MM.1S (cell line): ENCODE measurements at regions not wholly inside any gene's neighbourhood (a gene's known extent, or its start where the extent isn't known, plus 50 kb on each side); places are given as distances from the start of the nearest gene placed in this dataset.

ENCODE experiments used
- DNase-seq: peaks from one replicate; pipeline ENCODE4 v3.0.0-alpha.2; 2015
- H2AFZ ChIP-seq: fragments of 300-600 bp; sonication (generic); 2 replicates; pipeline ENCODE4 v1.6.0; 2016; ENCODE audit warnings: antibody characterized with exemption, low read length
- H3F3A ChIP-seq: fragments of 300-600 bp; sonication (generic); 2 replicates; pipeline ENCODE4 v1.6.1; 2016; ENCODE audit warnings: mild to moderate bottlenecking, antibody characterized with exemption, low read length, moderate library complexity, mixed read lengths; ENCODE audit not compliant: insufficient read depth
- H3K27ac ChIP-seq: fragments of 300-600 bp; sonication (generic); 2 replicates; pipeline ENCODE4 v1.5.1; 2016; ENCODE audit warnings: mild to moderate bottlenecking, low read length
- H3K27me3 ChIP-seq: fragments of 300-600 bp; sonication (generic); replicated peaks from 2 replicates; pipeline ENCODE4 v1.6.0; 2016; ENCODE audit warnings: low read length; ENCODE audit not compliant: insufficient read depth
- H3K36me3 ChIP-seq: fragments of 300-600 bp; sonication (generic); replicated peaks from 2 replicates; pipeline ENCODE4 v1.6.1; 2016; ENCODE audit warnings: mild to moderate bottlenecking, low read length, mixed read lengths; ENCODE audit not compliant: insufficient read depth
- H3K4me1 ChIP-seq: fragments of 300-600 bp; sonication (generic); 2 replicates; pipeline ENCODE4 v1.6.1; 2016; ENCODE audit warnings: low read length, mixed read lengths
- H3K4me2 ChIP-seq: fragments of 300-600 bp; sonication (generic); 2 replicates; pipeline ENCODE4 v1.6.0; 2016; ENCODE audit warnings: low read depth, low read length
- H3K4me3 ChIP-seq: fragments of 300-600 bp; sonication (generic); 2 replicates; pipeline ENCODE4 v1.5.1; 2016; ENCODE audit warnings: low read length, mixed read lengths
- H3K79me2 ChIP-seq: fragments of 300-600 bp; sonication (generic); 2 replicates; pipeline ENCODE4 v1.6.1; 2016; ENCODE audit warnings: mixed run types, low read length, mixed read lengths
- H3K9ac ChIP-seq: fragments of 300-600 bp; sonication (generic); 2 replicates; pipeline ENCODE4 v1.6.1; 2016; ENCODE audit warnings: low read length, mixed read lengths
- H3K9me2 ChIP-seq: fragments of 300-600 bp; sonication (generic); replicated peaks from 2 replicates; pipeline ENCODE4 v1.6.1; 2016; ENCODE audit warnings: mild to moderate bottlenecking, low read length, mixed read lengths; ENCODE audit not compliant: insufficient read depth
- H3K9me3 ChIP-seq: fragments of 300-600 bp; sonication (generic); replicated peaks from 2 replicates; pipeline ENCODE4 v1.6.1; 2016; ENCODE audit warnings: mild to moderate bottlenecking, low read length, mixed read lengths; ENCODE audit not compliant: insufficient read depth
- H4K20me1 ChIP-seq: fragments of 300-600 bp; sonication (generic); 2 replicates; pipeline ENCODE4 v1.6.1; 2016; ENCODE audit warnings: mild to moderate bottlenecking, low read length, moderate library complexity, mixed read lengths; ENCODE audit not compliant: insufficient read depth
- EZH2 ChIP-seq: fragments of 300-600 bp; sonication (generic); optimal IDR thresholded peaks from 2 replicates; pipeline ENCODE3; 2017; ENCODE audit warnings: low read depth, mild to moderate bottlenecking, antibody characterized with exemption, low read length, mixed read lengths
- EZH2phosphoT487 ChIP-seq: fragments of 300-600 bp; sonication (generic); IDR thresholded peaks from 2 replicates; pipeline ENCODE4 v1.6.1; 2018; ENCODE audit warnings: antibody characterized with exemption, low read length
- TF ChIP-seq, protein P1 (sequence below): fragments of 300-600 bp; sonication (generic); IDR thresholded peaks from 2 replicates; pipeline ENCODE4 v1.5.1; 2016; ENCODE audit warnings: antibody characterized with exemption, low read length, mixed read lengths

DNA sequence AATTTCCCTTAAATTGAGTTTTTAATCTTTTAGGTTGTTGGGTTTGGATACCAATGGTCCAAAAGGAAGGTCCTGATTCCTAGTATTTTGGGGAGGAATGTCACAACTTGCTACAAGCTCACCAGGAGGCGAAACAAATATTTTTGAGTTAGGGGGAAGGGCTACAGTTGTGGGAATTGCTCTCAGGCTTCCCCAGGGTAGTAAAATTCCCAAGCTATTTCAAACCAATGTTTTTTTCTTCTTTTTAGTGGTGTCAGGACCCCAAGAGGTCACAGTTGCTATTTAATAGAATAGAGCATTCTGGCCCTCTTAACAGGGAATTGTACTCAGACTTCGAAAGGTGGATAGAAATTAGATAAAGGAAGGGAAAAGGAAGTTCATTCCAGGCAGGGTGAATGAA lies 68.5 kb upstream of the ST3GAL5 start:
- no peaks in the 10 kb centered on the region for H3K27me3 ChIP-seq
- no peaks in the 10 kb centered on the region for H3K9me3 ChIP-seq
- no peaks in the 10 kb centered on the region for H3K36me3 ChIP-seq
- no peak overlapping the region for H3K9ac ChIP-seq
- H2AFZ ChIP-seq = no peak overlapping the region
- H4K20me1 ChIP-seq = no peaks in the 10 kb centered on the region
- no peaks in the 10 kb centered on the region for H3K79me2 ChIP-seq
- H3K27ac ChIP-seq = no peak overlapping the region
- H3F3A ChIP-seq = no peaks in the 10 kb centered on the region
- H3K4me1 ChIP-seq = peaks cover 10% of the 10 kb centered on the region
- no peak overlapping the region for H3K4me2 ChIP-seq
- no peak for DNase-seq
- TF ChIP-seq, protein P1, sequence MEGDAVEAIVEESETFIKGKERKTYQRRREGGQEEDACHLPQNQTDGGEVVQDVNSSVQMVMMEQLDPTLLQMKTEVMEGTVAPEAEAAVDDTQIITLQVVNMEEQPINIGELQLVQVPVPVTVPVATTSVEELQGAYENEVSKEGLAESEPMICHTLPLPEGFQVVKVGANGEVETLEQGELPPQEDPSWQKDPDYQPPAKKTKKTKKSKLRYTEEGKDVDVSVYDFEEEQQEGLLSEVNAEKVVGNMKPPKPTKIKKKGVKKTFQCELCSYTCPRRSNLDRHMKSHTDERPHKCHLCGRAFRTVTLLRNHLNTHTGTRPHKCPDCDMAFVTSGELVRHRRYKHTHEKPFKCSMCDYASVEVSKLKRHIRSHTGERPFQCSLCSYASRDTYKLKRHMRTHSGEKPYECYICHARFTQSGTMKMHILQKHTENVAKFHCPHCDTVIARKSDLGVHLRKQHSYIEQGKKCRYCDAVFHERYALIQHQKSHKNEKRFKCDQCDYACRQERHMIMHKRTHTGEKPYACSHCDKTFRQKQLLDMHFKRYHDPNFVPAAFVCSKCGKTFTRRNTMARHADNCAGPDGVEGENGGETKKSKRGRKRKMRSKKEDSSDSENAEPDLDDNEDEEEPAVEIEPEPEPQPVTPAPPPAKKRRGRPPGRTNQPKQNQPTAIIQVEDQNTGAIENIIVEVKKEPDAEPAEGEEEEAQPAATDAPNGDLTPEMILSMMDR = no peak
- TF ChIP-seq EZH2phosphoT487 (no peak), EZH2 (no peak)
- no peak overlapping the region for H3K4me3 ChIP-seq
- no peaks in the 10 kb centered on the region for H3K9me2 ChIP-seq

DNA sequence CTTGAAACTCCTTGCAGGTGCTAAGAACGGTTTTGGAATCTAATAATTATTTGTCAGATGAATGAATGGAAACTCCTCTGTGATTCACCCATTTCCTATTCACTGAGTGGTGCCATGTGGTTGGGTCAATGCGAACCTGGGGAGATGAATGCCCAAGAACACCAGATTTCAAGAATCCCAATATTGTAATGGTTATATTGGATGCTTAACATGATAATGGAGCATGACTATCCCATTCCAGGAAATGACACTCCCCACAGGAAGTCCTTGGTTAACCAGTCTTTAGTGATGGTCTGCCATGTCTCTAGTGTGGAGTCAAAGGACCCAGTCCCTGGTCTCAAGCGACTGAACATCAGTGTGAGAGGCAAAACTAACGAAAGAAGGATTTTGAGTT lies 67.9 kb upstream of the ST3GAL5 start:
- no peaks in the 10 kb centered on the region for H3F3A ChIP-seq
- H3K4me3 ChIP-seq = no peak overlapping the region
- H3K9me2 ChIP-seq = no peaks in the 10 kb centered on the region
- TF ChIP-seq EZH2 (no peak), EZH2phosphoT487 (no peak)
- TF ChIP-seq, protein P1 = no peak
- no peak overlapping the region for H3K9ac ChIP-seq
- H3K79me2 ChIP-seq = no peaks in the 10 kb centered on the region
- no peaks in the 10 kb centered on the region for H3K27me3 ChIP-seq
- no peaks in the 10 kb centered on the region for H4K20me1 ChIP-seq
- no peak overlapping the region for H3K4me2 ChIP-seq
- peaks cover 11% of the 10 kb centered on the region for H3K4me1 ChIP-seq
- no peaks in the 10 kb centered on the region for H3K9me3 ChIP-seq
- no peaks in the 10 kb centered on the region for H3K36me3 ChIP-seq
- no peak for DNase-seq
- no peak overlapping the region for H2AFZ ChIP-seq
- no peak overlapping the region for H3K27ac ChIP-seq

DNA sequence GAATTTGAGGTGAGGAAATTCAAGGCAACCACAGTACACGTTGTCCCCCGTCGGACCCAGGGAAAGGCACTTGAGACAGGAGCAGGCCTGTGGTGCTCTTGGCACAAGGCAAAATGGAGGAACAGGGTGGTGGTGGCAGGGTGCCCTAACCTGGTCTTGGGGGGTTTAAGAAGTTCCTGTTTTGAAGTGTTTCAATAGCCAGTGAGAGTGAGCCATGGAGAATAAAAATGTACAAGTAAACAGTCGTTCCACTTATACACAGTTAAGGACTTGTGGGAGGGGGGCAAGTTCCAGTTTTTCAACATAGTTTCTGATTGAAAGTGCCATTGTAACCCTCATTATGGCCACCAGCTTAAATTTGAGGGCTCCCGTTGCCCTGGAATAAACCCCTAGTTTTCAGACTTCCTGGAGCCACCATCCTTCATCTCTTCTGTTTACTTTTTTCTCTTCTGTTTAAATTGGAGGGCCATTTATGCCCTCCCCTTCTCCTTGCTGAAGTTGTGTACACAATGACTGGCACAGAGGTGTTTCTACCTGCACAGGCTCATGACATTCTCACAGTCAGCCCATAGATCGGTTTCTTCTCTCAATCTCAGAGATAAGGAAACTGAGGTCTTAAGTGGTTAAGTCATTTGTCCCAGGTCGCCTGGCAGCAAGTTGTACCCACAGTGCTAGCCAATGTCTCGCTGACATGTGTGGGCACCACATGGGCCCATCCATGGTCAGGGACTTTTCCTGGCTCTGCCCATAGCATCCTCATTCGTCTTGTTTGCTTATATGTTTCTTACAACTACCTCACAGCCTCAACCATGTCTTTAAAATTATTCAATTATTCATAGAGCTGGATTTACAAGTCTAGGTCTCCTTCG lies 66.0 kb upstream of the ST3GAL5 start:
- H4K20me1 ChIP-seq = no peaks in the 10 kb centered on the region
- no peak overlapping the region for H3K27ac ChIP-seq
- TF ChIP-seq EZH2phosphoT487 = no peak
- TF ChIP-seq, protein P1 = no peak
- TF ChIP-seq EZH2 = no peak
- no peak for DNase-seq
- H3F3A ChIP-seq = no peaks in the 10 kb centered on the region
- H3K4me2 ChIP-seq = no peak overlapping the region
- no peak overlapping the region for H3K9ac ChIP-seq
- no peaks in the 10 kb centered on the region for H3K9me3 ChIP-seq
- H3K36me3 ChIP-seq = no peaks in the 10 kb centered on the region
- H2AFZ ChIP-seq = no peak overlapping the region
- H3K79me2 ChIP-seq = no peaks in the 10 kb centered on the region
- no peaks in the 10 kb centered on the region for H3K27me3 ChIP-seq
- peaks cover 11% of the 10 kb centered on the region for H3K4me1 ChIP-seq
- no peak overlapping the region for H3K4me3 ChIP-seq
- no peaks in the 10 kb centered on the region for H3K9me2 ChIP-seq
